SU-DHL-6 (cell line): ENCODE measurements at regions not wholly inside any gene's neighbourhood (a gene's known extent, or its start where the extent isn't known, plus 50 kb on each side); places are given as distances from the start of the nearest gene placed in this dataset.

Experiments
- H2AFZ ChIP-seq: fragments of 200-600 bp; sonication (generic); 2 replicates; pipeline ENCODE4 v1.6.1; 2014; ENCODE audit warnings: low read depth, mild to moderate bottlenecking, moderate library complexity, mixed read lengths, antibody characterized with exemption, low read length; ENCODE audit not compliant: severe bottlenecking
- H3F3A ChIP-seq: fragments of 200-600 bp; shearing (Covaris generic); 2 replicates; pipeline ENCODE4 v1.6.0; 2016; ENCODE audit warnings: antibody characterized with exemption, mild to moderate bottlenecking; ENCODE audit not compliant: insufficient read depth
- H3K27ac ChIP-seq: fragments of 200-600 bp; sonication (generic); 2 replicates; pipeline ENCODE4 v1.5.1; 2016; ENCODE audit warnings: low read depth, mild to moderate bottlenecking, low read length, moderate library complexity, mixed read lengths
- H3K27me3 ChIP-seq: fragments of 200-600 bp; sonication (generic), shearing (Covaris generic); 2 replicates; pipeline ENCODE4 v1.6.0; 2014; ENCODE audit warnings: mild to moderate bottlenecking, low read length
- H3K36me3 ChIP-seq: fragments of 200-600 bp; sonication (generic); 2 replicates; pipeline ENCODE4 v1.6.1; 2014; ENCODE audit warnings: mild to moderate bottlenecking, low read length, mixed read lengths
- H3K4me2 ChIP-seq: fragments of 300-600, 200-600 bp; shearing (Covaris generic), sonication (generic); 2 replicates; pipeline ENCODE4 v1.6.0; 2014; ENCODE audit warnings: low read length, low read depth, mild to moderate bottlenecking; ENCODE audit not compliant: poor library complexity, severe bottlenecking
- H3K4me3 ChIP-seq: fragments of 200-600 bp; sonication (generic); 2 replicates; pipeline ENCODE4 v1.5.1; 2014; ENCODE audit warnings: antibody characterized with exemption, low read length, mild to moderate bottlenecking, mixed read lengths; ENCODE audit not compliant: insufficient read depth, poor library complexity, severe bottlenecking
- H3K79me2 ChIP-seq: fragments of 200-600 bp; sonication (generic); 2 replicates; pipeline ENCODE4 v1.6.1; 2014; ENCODE audit warnings: mild to moderate bottlenecking, low read length, moderate library complexity; ENCODE audit not compliant: insufficient read depth
- H3K9ac ChIP-seq: fragments of 200-600 bp; sonication (generic); 2 replicates; pipeline ENCODE4 v1.7.0; 2014; ENCODE audit warnings: mild to moderate bottlenecking, low read length
- H3K9me2 ChIP-seq: fragments of 200-600 bp; sonication (generic); replicated peaks from 2 replicates; pipeline ENCODE4 v1.6.1; 2014; ENCODE audit warnings: low read length; ENCODE audit not compliant: insufficient read depth
- H3K9me3 ChIP-seq: fragments of 200-600 bp; sonication (generic); 2 replicates; pipeline ENCODE4 v1.6.1; 2014; ENCODE audit warnings: low read length, mixed read lengths; ENCODE audit not compliant: insufficient read depth
- H4K20me1 ChIP-seq: fragments of 200-600 bp; sonication (generic); 2 replicates; pipeline ENCODE4 v1.6.1; 2014; ENCODE audit warnings: low read depth, mild to moderate bottlenecking, antibody characterized with exemption, low read length, moderate library complexity, mixed read lengths
- CTCF ChIP-seq: fragments of 200-600 bp; sonication (generic); IDR thresholded peaks from one replicate; pipeline ENCODE4 v1.5.1; 2017; ENCODE audit warnings: antibody characterized with exemption, mild to moderate bottlenecking, low read length, moderate library complexity; ENCODE audit not compliant: insufficient read depth, poor library complexity, severe bottlenecking
- EZH2phosphoT487 ChIP-seq: fragments of 200-600 bp; sonication (generic), shearing (Covaris generic); conservative IDR thresholded peaks from 2 replicates; pipeline ENCODE4 v1.6.1; 2018; ENCODE audit warnings: mild to moderate bottlenecking, antibody characterized with exemption, low read length, moderate library complexity, mixed read lengths

GRCh38 chr2:105593221-105593967, 151.3 kb upstream of the NCK2 start:
- Histone ChIP-seq H3K9me2 (no peaks in the 10 kb centered on the region), H4K20me1 (no peaks in the 10 kb centered on the region), H3K27me3 (no peaks in the 10 kb centered on the region), H3K4me3 (no peak overlapping the region), H3K9me3 (no peaks in the 10 kb centered on the region), H3K36me3 (no peaks in the 10 kb centered on the region), H3F3A (no peaks in the 10 kb centered on the region), H2AFZ (no peak overlapping the region), H3K9ac (no peak overlapping the region), H3K4me2 (no peak overlapping the region), H3K27ac (no peak overlapping the region), H3K79me2 (no peaks in the 10 kb centered on the region)
- no peak for TF ChIP-seq CTCF
- TF ChIP-seq EZH2phosphoT487, result no peak

- H2AFZ ChIP-seq, result no peak overlapping the region
- no peak overlapping the region for H3K9ac ChIP-seq
- H3K9me2 ChIP-seq, result no peaks in the 10 kb centered on the region
- H3K27me3 ChIP-seq, result no peaks in the 10 kb centered on the region
- H3K4me3 ChIP-seq, result no peak overlapping the region
- H4K20me1 ChIP-seq, result no peaks in the 10 kb centered on the region
- H3K4me2 ChIP-seq, result no peak overlapping the region
- no peak overlapping the region for H3K27ac ChIP-seq
- no peaks in the 10 kb centered on the region for H3K79me2 ChIP-seq
- no peaks in the 10 kb centered on the region for H3F3A ChIP-seq
- TF ChIP-seq CTCF, result no peak
- no peak for TF ChIP-seq EZH2phosphoT487
- no peaks in the 10 kb centered on the region for H3K36me3 ChIP-seq
- H3K9me3 ChIP-seq, result no peaks in the 10 kb centered on the region
These were observed 152.4 kb upstream of the NCK2 start for GRCh38 chr2:105592288-105592687.

GRCh38 chr2:105590780-105591660, 153.7 kb upstream of the NCK2 start:
- H3K27ac ChIP-seq, result no peak overlapping the region

More at GRCh38 chr2:105590780-105591660, 153.7 kb upstream of the NCK2 start:
- Histone ChIP-seq H3F3A (no peaks in the 10 kb centered on the region), H3K79me2 (no peaks in the 10 kb centered on the region), H3K9ac (no peak overlapping the region), H3K9me3 (no peaks in the 10 kb centered on the region), H3K36me3 (no peaks in the 10 kb centered on the region), H3K27me3 (no peaks in the 10 kb centered on the region), H3K4me3 (no peak overlapping the region), H2AFZ (no peak overlapping the region), H3K9me2 (no peaks in the 10 kb centered on the region), H4K20me1 (no peaks in the 10 kb centered on the region), H3K4me2 (no peak overlapping the region)
- TF ChIP-seq EZH2phosphoT487, result no peak
- no peak for TF ChIP-seq CTCF
